Endothelial cell of umbilical vein (primary cell): ENCODE measurements at regions not wholly inside any gene's neighbourhood (a gene's known extent, or its start where the extent isn't known, plus 50 kb on each side); places are given as distances from the start of the nearest gene placed in this dataset.

ENCODE experiments used
- BruUV-seq: library from RNA; stranded (reverse); fragments of 400-500 nt; replicated peaks from 2 replicates; lab custom pipeline; 2021; lab: Mats Ljungman, UMichigan
- CTCF ChIA-PET: fragments of 300-600, 350-600 bp; sonication (Branson Sonifier 250); formaldehyde crosslinking; loops from one replicate; lab custom pipeline; 2021; ENCODE audit warnings: antibody characterized with exemption, inconsistent platforms; lab: Charles Lee
- POLR2A ChIA-PET: fragments of 300-600, 350-600 bp; sonication (Branson Sonifier 250); formaldehyde crosslinking; loops from one replicate; lab custom pipeline; 2021; ENCODE audit warnings: antibody characterized with exemption, inconsistent platforms; lab: Charles Lee
- DNase-seq: peaks from one replicate; pipeline ENCODE4 v3.0.0-alpha.2; 2011; ENCODE audit warnings: low read depth, low spot score
- FAIRE-seq: peaks from 2 replicates; lab custom pipeline; 2011; peaks lifted over from hg19 to GRCh38; lab: Jason Lieb, UNC
- H2AFZ ChIP-seq: 2 replicates; pipeline ENCODE4 v1.6.0; 2012; ENCODE audit warnings: low read depth, low read length, control low read depth, inconsistent platforms
- H3K27ac ChIP-seq: 2 replicates; pipeline ENCODE4 v1.5.1; 2011; ENCODE audit warnings: low read depth, mild to moderate bottlenecking, control low read depth, low read length, moderate library complexity; ENCODE audit not compliant: insufficient read depth
- H3K27me3 ChIP-seq, 2 experiments: 2 replicates each; pipeline versions ENCODE4 v1.6.0 to v1.6.1; 2011; ENCODE audit warnings: low read length in 2 of 2, mixed read lengths in 1 of 2; ENCODE audit not compliant: control insufficient read depth in 2 of 2, insufficient read depth in 2 of 2
- H3K36me3 ChIP-seq, 2 experiments: 2 replicates in 1 of 2; 3 replicates in 1 of 2; pipeline ENCODE4 v1.5.1; 2011; ENCODE audit warnings: low read length in 2 of 2, mild to moderate bottlenecking in 1 of 2, moderate library complexity in 1 of 2; ENCODE audit not compliant: control insufficient read depth in 2 of 2, insufficient read depth in 2 of 2; ENCODE audit errors: extremely low read depth in 1 of 2
- H3K4me1 ChIP-seq: 3 replicates; pipeline ENCODE4 v1.5.1; 2011; ENCODE audit warnings: mild to moderate bottlenecking, low read length; ENCODE audit not compliant: control insufficient read depth, insufficient read depth; ENCODE audit errors: extremely low read depth
- H3K4me2 ChIP-seq: 2 replicates; pipeline ENCODE4 v1.6.1; 2011; ENCODE audit warnings: low read length, control low read depth, mixed read lengths; ENCODE audit not compliant: insufficient read depth
- H3K4me3 ChIP-seq, 3 experiments: fragments of 200-600 bp in 1 of 3; sonication (generic), shearing (Covaris generic) in 1 of 3; replicated peaks in 1 of 3; 2 replicates each; pipeline ENCODE4 v1.5.1; 2011 to 2016; ENCODE audit warnings: control low read depth in 3 of 3, low read length in 3 of 3, mild to moderate bottlenecking in 2 of 3, inconsistent platforms in 1 of 3, low read depth in 1 of 3, moderate library complexity in 1 of 3; ENCODE audit not compliant: insufficient read depth in 1 of 3
- H3K79me2 ChIP-seq: 2 replicates; pipeline ENCODE4 v1.6.0; 2012; ENCODE audit warnings: low read length, inconsistent platforms; ENCODE audit not compliant: control insufficient read depth, insufficient read depth
- H3K9ac ChIP-seq: replicated peaks from 2 replicates; pipeline ENCODE3; 2011; ENCODE audit warnings: low read length, control low read depth; ENCODE audit not compliant: insufficient read depth; ENCODE audit errors: extremely low read depth
- H3K9me1 ChIP-seq: replicated peaks from 3 replicates; pipeline ENCODE4 v1.6.0; 2011; ENCODE audit warnings: mild to moderate bottlenecking, low read length; ENCODE audit not compliant: control insufficient read depth, insufficient read depth; ENCODE audit errors: extremely low read depth
- H3K9me3 ChIP-seq: replicated peaks from 2 replicates; pipeline ENCODE4 v1.5.1; 2012; ENCODE audit warnings: low read length, inconsistent platforms; ENCODE audit not compliant: control insufficient read depth, insufficient read depth
- H4K20me1 ChIP-seq: replicated peaks from 2 replicates; pipeline ENCODE3; 2011; ENCODE audit warnings: mild to moderate bottlenecking, low read length; ENCODE audit not compliant: control insufficient read depth, insufficient read depth; ENCODE audit errors: extremely low read depth
- CTCF ChIP-seq, 2 donors: IDR thresholded peaks; 1 replicate in 1 of 2; 2 replicates in 1 of 2; pipeline ENCODE4 v1.5.1; 2011; ENCODE audit warnings: low read length in 2 of 2, mild to moderate bottlenecking in 2 of 2, moderate library complexity in 2 of 2, control low read depth in 1 of 2, inconsistent platforms in 1 of 2, low read depth in 1 of 2; ENCODE audit not compliant: insufficient read depth in 1 of 2; ENCODE audit errors: extremely low read depth in 1 of 2
- EZH2 ChIP-seq: IDR thresholded peaks from 2 replicates; pipeline ENCODE4 v1.6.1; 2012; ENCODE audit warnings: borderline replicate concordance, low read depth, mild to moderate bottlenecking, moderate library complexity, low read length, inconsistent platforms; ENCODE audit not compliant: severe bottlenecking
- FOS ChIP-seq: IDR thresholded peaks from 2 replicates; pipeline ENCODE4 v1.6.1; 2011; ENCODE audit warnings: mild to moderate bottlenecking, low read length, moderate library complexity, borderline replicate concordance; ENCODE audit not compliant: insufficient read depth
- GATA2 ChIP-seq: IDR thresholded peaks from 2 replicates; pipeline ENCODE4 v1.7.0; 2011; ENCODE audit warnings: low read depth, mild to moderate bottlenecking, moderate library complexity, mixed read lengths, low read length; ENCODE audit not compliant: insufficient read length, insufficient read depth
- JUN ChIP-seq: IDR thresholded peaks from 2 replicates; pipeline ENCODE4 v1.6.1; 2011; ENCODE audit warnings: borderline replicate concordance, low read depth; ENCODE audit not compliant: insufficient read length, insufficient read depth
- MAX ChIP-seq: IDR thresholded peaks from 2 replicates; pipeline ENCODE4 v1.6.1; 2011; ENCODE audit not compliant: insufficient read depth, insufficient read length
- MYC ChIP-seq: IDR thresholded peaks from one replicate; pipeline ENCODE4 v1.6.1; 2011; ENCODE audit warnings: mild to moderate bottlenecking, low read depth, low read length
- POLR2A ChIP-seq: IDR thresholded peaks from 2 replicates; pipeline ENCODE4 v1.6.1; 2012; ENCODE audit warnings: low read depth, mild to moderate bottlenecking, control low read depth, low read length
- POLR2AphosphoS5 ChIP-seq: IDR thresholded peaks from 2 replicates; pipeline ENCODE4 v1.6.1; 2012; ENCODE audit warnings: low read depth, mild to moderate bottlenecking, control low read depth, low read length, moderate library complexity; ENCODE audit not compliant: insufficient read depth
- dilution Hi-C: fragments of 300-500 bp; cut with MboI; formaldehyde crosslinking; loops from one replicate; pipeline ENCODE4 v1.15.0; 2019; ENCODE audit warnings: low sequenced_read_pairs; ENCODE audit not compliant: extremely low pct_ligation_motif_present
- intact Hi-C: fragments of 100-400 bp; cut with micrococcal nuclease; formaldehyde crosslinking; loops from one replicate; pipeline ENCODE4 v1.10.0; 2022

- H3K36me3 ChIP-seq = no peaks in the 10 kb centered on the region
- no peak overlapping the region for H3K4me3 ChIP-seq
- no peak for TF ChIP-seq POLR2A
- no peak for TF ChIP-seq MYC
- no peak for TF ChIP-seq EZH2
- no peak for TF ChIP-seq GATA2
- TF ChIP-seq MAX = no peak
- no peak for TF ChIP-seq POLR2AphosphoS5
- TF ChIP-seq FOS = no peak
- no peak for TF ChIP-seq JUN
- DNase-seq (peak; percentile 31), FAIRE-seq (no peak)
- intact Hi-C loops = no loop called here
- H3K27me3 ChIP-seq = no peaks in the 10 kb centered on the region
- no peaks in the 10 kb centered on the region for H3K4me1 ChIP-seq
- H3K9me3 ChIP-seq = no peaks in the 10 kb centered on the region
- H3K9me1 ChIP-seq = no peaks in the 10 kb centered on the region
- ChIA-PET POLR2A (no interaction called here), CTCF (interaction anchor here (1.3 to 1.8 kb wide), 2 partner anchors 48 to 282 kb away, joined by 3 to 4 read pairs; no protein-coding TSS in a partner anchor)
- H2AFZ ChIP-seq = peak overlapping the region; percentile 20
- no peak overlapping the region for H3K27ac ChIP-seq
- H3K4me2 ChIP-seq = no peak overlapping the region
- no peak overlapping the region for H3K9ac ChIP-seq
- dilution Hi-C loops = no loop called here
- no peaks in the 10 kb centered on the region for H3K79me2 ChIP-seq
- H4K20me1 ChIP-seq = no peaks in the 10 kb centered on the region
- no TSS peak for BruUV-seq
Measured at GRCh38 chr6:56311061-56311460, 63.7 kb upstream of the COL21A1 start.

GRCh38 chr6:56310241-56310640, 62.9 kb upstream of the COL21A1 start:
- no peak overlapping the region for H3K9ac ChIP-seq
- FAIRE-seq = no peak
- H2AFZ ChIP-seq = no peak overlapping the region
- intact Hi-C loops = no loop called here
- H3K4me2 ChIP-seq = no peak overlapping the region
- no peaks in the 10 kb centered on the region for H3K27me3 ChIP-seq
- H3K9me3 ChIP-seq = no peaks in the 10 kb centered on the region
- ChIA-PET CTCF (interaction anchor here (1.3 to 1.8 kb wide), 2 partner anchors 48 to 283 kb away, joined by 3 to 4 read pairs; no protein-coding TSS in a partner anchor), POLR2A (no interaction called here)
- no peaks in the 10 kb centered on the region for H3K36me3 ChIP-seq
- no peak for DNase-seq
- no peaks in the 10 kb centered on the region for H3K9me1 ChIP-seq
- no peaks in the 10 kb centered on the region for H3K4me1 ChIP-seq
- H3K4me3 ChIP-seq = no peak overlapping the region
- dilution Hi-C loops = no loop called here
- no peaks in the 10 kb centered on the region for H3K79me2 ChIP-seq
- H4K20me1 ChIP-seq = no peaks in the 10 kb centered on the region
- no peak overlapping the region for H3K27ac ChIP-seq
- no peak for TF ChIP-seq JUN
- TF ChIP-seq CTCF (IDR thresholded peaks at IDR 0.05; ENCODE audit: extremely low read depth in 1 of 2, insufficient read depth in 1 of 2, low read depth in 1 of 2, low read length in 2 of 2) = no peak
- TF ChIP-seq POLR2A = no peak
- TF ChIP-seq MYC = no peak
- TF ChIP-seq MAX = no peak
- no peak for TF ChIP-seq FOS
- TF ChIP-seq POLR2AphosphoS5 = no peak
- no peak for TF ChIP-seq GATA2
- TF ChIP-seq EZH2 = no peak
- no TSS peak for BruUV-seq
